ENCODE measurements at regions not wholly inside any gene's neighbourhood (a gene's known extent, or its start where the extent isn't known, plus 50 kb on each side); places are given as distances from the start of the nearest gene placed in this dataset.

DNA sequence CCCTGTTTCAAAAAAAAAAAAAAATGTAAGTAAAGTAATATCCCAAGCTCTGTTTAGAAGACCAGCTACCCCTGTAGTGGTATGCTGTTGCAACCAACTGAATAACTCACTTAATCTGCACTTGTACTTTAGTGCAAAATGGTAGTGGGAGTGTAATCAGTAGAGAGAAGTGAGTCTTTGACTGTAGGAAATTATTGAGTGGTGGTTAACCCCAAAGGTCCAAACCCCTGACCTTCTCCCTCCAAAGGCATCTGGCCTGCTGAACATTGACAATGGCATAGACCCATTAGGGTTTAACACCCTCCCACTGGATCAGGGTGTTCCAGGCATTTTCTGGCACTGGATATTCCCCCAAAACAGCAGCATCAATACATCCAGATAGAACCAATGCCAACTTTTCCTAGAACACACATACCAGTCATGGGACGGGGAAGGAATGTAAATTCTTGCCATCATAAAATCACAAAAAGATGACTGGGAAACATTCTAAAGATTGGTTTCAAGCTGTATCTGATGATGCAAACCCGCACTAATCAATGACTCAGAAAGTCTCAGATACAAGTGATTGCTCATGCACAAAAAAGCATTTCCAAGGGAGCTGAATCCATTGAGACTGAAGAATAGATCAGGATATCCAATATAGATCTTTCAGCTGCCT lies 110.3 kb downstream of the MRPL39 start:
- no peak overlapping the region for H2BK20ac ChIP-seq (ENCODE audit: low read length)
- POLR2A ChIA-PET (ENCODE audit: partially characterized antibody), result no interaction called here
- CTCF ChIA-PET (ENCODE audit: partially characterized antibody), result interaction anchor here (0.7 to 2.8 kb wide), 2 partner anchors 11 to 858 kb away, joined by 3 to 10 read pairs; no protein-coding TSS in a partner anchor
- no peak for DNase-seq (ENCODE audit: low read depth in 1 of 2, low spot score in 2 of 2)
- no peak overlapping the region for H4K91ac ChIP-seq (replicated peaks; ENCODE audit: insufficient read length, low read length)
- no peak overlapping the region for H2BK5ac ChIP-seq (ENCODE audit: low read depth, low read length)
- WGBS, 2 experiments (ENCODE audit: extremely low coverage in 1 of 2, insufficient coverage in 1 of 2, insufficient read length in 1 of 2, insufficient replicate concordance in 2 of 2, low coverage in 1 of 2, low lambda C conversion rate in 2 of 2, missing lambda C conversion rate in 1 of 2), result 75% methylated on average over 2 of the region's 2 CpGs; no CpG with 5 or more reads in 1 of the 2 experiments
- FAIRE-seq, result no peak
- no peaks in the 10 kb centered on the region for H4K20me1 ChIP-seq (replicated peaks in 1 of 2; ENCODE audit: control insufficient read depth in 1 of 2, insufficient read depth in 2 of 2, low read length in 2 of 2)
- H3K4me2 ChIP-seq (ENCODE audit: insufficient read depth in 1 of 2, low read depth in 2 of 2, low read length in 2 of 2), result no peak overlapping the region
- H2BK120ac ChIP-seq (replicated peaks; ENCODE audit: low read depth, low read length), result no peak overlapping the region
- no peak overlapping the region for H2BK15ac ChIP-seq (ENCODE audit: low read length)
- H3K27me3 ChIP-seq (replicated peaks in 1 of 4; ENCODE audit: control insufficient read depth in 3 of 4, extremely low read depth in 1 of 4, insufficient read depth in 3 of 4, low read length in 3 of 4), result no peaks in the 10 kb centered on the region
- H3K9me3 ChIP-seq (ENCODE audit: insufficient read depth in 2 of 2, low read depth in 1 of 2, low read length in 1 of 2), result no peaks in the 10 kb centered on the region
- H3K18ac ChIP-seq (ENCODE audit: extremely low read depth, low read length), result no peak overlapping the region
- H3K56ac ChIP-seq (replicated peaks; ENCODE audit: insufficient read length, low read depth, low read length), result no peak overlapping the region
- H3K23me2 ChIP-seq (ENCODE audit: low read depth, low read length), result no peaks in the 10 kb centered on the region
- no peaks in the 10 kb centered on the region for H3K4me1 ChIP-seq (replicated peaks in 1 of 4; ENCODE audit: control insufficient read depth in 3 of 4, insufficient read depth in 4 of 4, low read length in 3 of 4)
- no peak overlapping the region for H4K8ac ChIP-seq (ENCODE audit: extremely low read depth, insufficient read depth, low read length)
- no peak overlapping the region for H3K23ac ChIP-seq (ENCODE audit: insufficient read length)
- no peaks in the 10 kb centered on the region for H3K79me2 ChIP-seq (ENCODE audit: control insufficient read depth in 1 of 2, insufficient read depth in 2 of 2, low read length in 2 of 2)
- no peak overlapping the region for H3K9ac ChIP-seq (replicated peaks in 1 of 4; ENCODE audit: extremely low read depth in 1 of 4, low read depth in 3 of 4, low read length in 3 of 4)
- H3K4ac ChIP-seq (replicated peaks; ENCODE audit: insufficient read length, low read depth, low read length), result no peak overlapping the region
- no peak overlapping the region for H2AK5ac ChIP-seq (ENCODE audit: low read depth, low read length)
- no peaks in the 10 kb centered on the region for H3K36me3 ChIP-seq (ENCODE audit: control insufficient read depth in 2 of 4, insufficient read depth in 4 of 4, low read length in 3 of 4)
- H2AFZ ChIP-seq (ENCODE audit: low read length), result no peak overlapping the region
- H3K27ac ChIP-seq (ENCODE audit: low read depth, low read length), result no peak overlapping the region
- no peak overlapping the region for H2BK12ac ChIP-seq (ENCODE audit: low read depth, low read length)
- no peak overlapping the region for H3K14ac ChIP-seq (ENCODE audit: insufficient read length)
- no peaks in the 10 kb centered on the region for H3K79me1 ChIP-seq (ENCODE audit: low read depth, low read length)
- no peak overlapping the region for H3K4me3 ChIP-seq (ENCODE audit: extremely low read depth in 1 of 4, insufficient read depth in 2 of 4, low read depth in 3 of 4, low read length in 4 of 4)
- H4K5ac ChIP-seq (ENCODE audit: insufficient read length, low read depth, low read length), result no peak overlapping the region
- TF ChIP-seq CTCF (IDR thresholded peaks at IDR 0.05; ENCODE audit: control extremely low read depth in 1 of 3, insufficient read depth in 1 of 3, low read depth in 1 of 3, low read length in 3 of 3), result no peak
- no peak for TF ChIP-seq ATF2 (IDR thresholded peaks at IDR 0.05; ENCODE audit: low read length)
- no peak for TF ChIP-seq FOSL1 (IDR thresholded peaks at IDR 0.05; ENCODE audit: insufficient read depth, low read depth, low read length)
- TF ChIP-seq TCF12 (IDR thresholded peaks at IDR 0.05; ENCODE audit: low read depth, low read length), result no peak
- TF ChIP-seq NRF1 (IDR thresholded peaks at IDR 0.05; ENCODE audit: low read depth, low read length), result no peak
- no peak for TF ChIP-seq ATF3 (IDR thresholded peaks at IDR 0.05; ENCODE audit: insufficient read depth, low read depth, low read length)
- TF ChIP-seq GTF2F1 (IDR thresholded peaks at IDR 0.05; ENCODE audit: borderline replicate concordance, low read depth, low read length), result no peak
- no peak for TF ChIP-seq SIX5 (IDR thresholded peaks at IDR 0.05; ENCODE audit: low read depth, low read length)
